ENCODE measurements at regions not wholly inside any gene's neighbourhood (a gene's known extent, or its start where the extent isn't known, plus 50 kb on each side); places are given as distances from the start of the nearest gene placed in this dataset.

GRCh38 chr7:17244786-17245185 is 53.7 kb upstream of the AHR start:
- Mint-ChIP-seq H3K36me3 (ENCODE audit: insufficient read depth in 1 of 3, low read depth in 3 of 3) (no peaks in the 10 kb centered on the region), H3K27me3 (ENCODE audit: low read depth) (no peaks in the 10 kb centered on the region), H3K9me3 (no peaks in the 10 kb centered on the region), H3K27ac (no peak overlapping the region), H3K4me3 (no peak overlapping the region), H3K4me1 (peaks cover under 1% of the 10 kb centered on the region in 2 experiments; a peak in 3 of 4 replicates)
- Histone ChIP-seq H3K4me2 (ENCODE audit: insufficient read depth, insufficient read length, low read length) (no peak overlapping the region), H3T11ph (ENCODE audit: low read length) (no peak overlapping the region), H3K56ac (ENCODE audit: insufficient read length, low read depth, low read length) (no peak overlapping the region), H3K27ac (ENCODE audit: insufficient read length, low read depth, low read length) (no peak overlapping the region), H4K91ac (ENCODE audit: insufficient read length, low read depth, low read length) (no peak overlapping the region), H2BK20ac (ENCODE audit: low read depth, low read length, poor library complexity, severe bottlenecking) (no peak overlapping the region), H3K14ac (ENCODE audit: insufficient read depth, low read length) (no peak overlapping the region), H3K23ac (ENCODE audit: insufficient read length, low read depth, low read length) (no peak overlapping the region), H3K79me1 (ENCODE audit: insufficient read depth, low read depth, low read length, poor library complexity, severe bottlenecking) (no peaks in the 10 kb centered on the region), H4K20me1 (ENCODE audit: control insufficient read depth, insufficient read depth, insufficient read length) (no peaks in the 10 kb centered on the region), H2BK12ac (ENCODE audit: insufficient read length, low read depth, low read length) (no peak overlapping the region), H3K18ac (ENCODE audit: insufficient read length, low read depth, low read length) (no peak overlapping the region), H3K9me3 (ENCODE audit: control insufficient read depth, low read depth, low read length) (no peaks in the 10 kb centered on the region), H2BK5ac (ENCODE audit: insufficient read length, low read length) (no peak overlapping the region), H2BK15ac (ENCODE audit: low read depth, low read length) (no peak overlapping the region), H3K9ac (ENCODE audit: extremely low read depth, insufficient read length, low read length) (no peak overlapping the region), H2AFZ (ENCODE audit: low read length) (no peak overlapping the region), H3K4me1 (ENCODE audit: insufficient read depth, low read length) (no peaks in the 10 kb centered on the region), H3K79me2 (ENCODE audit: insufficient read depth, low read length) (no peaks in the 10 kb centered on the region), H4K5ac (ENCODE audit: insufficient read length, low read depth, low read length) (no peak overlapping the region), H3K27me3 (ENCODE audit: insufficient read depth, low read length) (no peaks in the 10 kb centered on the region), H4K8ac (replicated peaks; ENCODE audit: insufficient read length, low read depth, low read length) (no peak overlapping the region), H3K4ac (ENCODE audit: low read depth, low read length) (no peak overlapping the region), H2AK5ac (ENCODE audit: insufficient read length, low read length) (no peak overlapping the region), H3K23me2 (ENCODE audit: insufficient read length, low read depth, low read length, poor library complexity, severe bottlenecking) (no peaks in the 10 kb centered on the region), H2BK120ac (ENCODE audit: low read depth, low read length, poor library complexity, severe bottlenecking) (no peak overlapping the region)
- no peak for DNase-seq
- TF ChIP-seq, protein P1, sequence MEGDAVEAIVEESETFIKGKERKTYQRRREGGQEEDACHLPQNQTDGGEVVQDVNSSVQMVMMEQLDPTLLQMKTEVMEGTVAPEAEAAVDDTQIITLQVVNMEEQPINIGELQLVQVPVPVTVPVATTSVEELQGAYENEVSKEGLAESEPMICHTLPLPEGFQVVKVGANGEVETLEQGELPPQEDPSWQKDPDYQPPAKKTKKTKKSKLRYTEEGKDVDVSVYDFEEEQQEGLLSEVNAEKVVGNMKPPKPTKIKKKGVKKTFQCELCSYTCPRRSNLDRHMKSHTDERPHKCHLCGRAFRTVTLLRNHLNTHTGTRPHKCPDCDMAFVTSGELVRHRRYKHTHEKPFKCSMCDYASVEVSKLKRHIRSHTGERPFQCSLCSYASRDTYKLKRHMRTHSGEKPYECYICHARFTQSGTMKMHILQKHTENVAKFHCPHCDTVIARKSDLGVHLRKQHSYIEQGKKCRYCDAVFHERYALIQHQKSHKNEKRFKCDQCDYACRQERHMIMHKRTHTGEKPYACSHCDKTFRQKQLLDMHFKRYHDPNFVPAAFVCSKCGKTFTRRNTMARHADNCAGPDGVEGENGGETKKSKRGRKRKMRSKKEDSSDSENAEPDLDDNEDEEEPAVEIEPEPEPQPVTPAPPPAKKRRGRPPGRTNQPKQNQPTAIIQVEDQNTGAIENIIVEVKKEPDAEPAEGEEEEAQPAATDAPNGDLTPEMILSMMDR (conservative IDR thresholded peaks at IDR 0.05): no peak
- no CpG with 5 or more reads among the region's 2 CpGs for WGBS (ENCODE audit: extremely low coverage, insufficient read length, low lambda C conversion rate)
